Stimulated activated naive CD8-positive, alpha-beta T cell treated with anti-CD3 and anti-CD28 coated beads, Interleukin-15, Interleukin-2, amounts not matched to agents 100 U/mL and 50 U/mL, for 24 hours (primary cell): ENCODE measurements at regions not wholly inside any gene's neighbourhood (a gene's known extent, or its start where the extent isn't known, plus 50 kb on each side); places are given as distances from the start of the nearest gene placed in this dataset.

ENCODE experiments used
- ATAC-seq: fragments of 150-1000 bp; cut with Tn5 transposase; one replicate; pipeline ENCODE4 v1.10.0; 2021
- DNase-seq: peaks from one replicate; pipeline ENCODE4 v3.0.0; 2021

- ATAC-seq: no peak
- DNase-seq: no peak
These were observed 209.1 kb downstream of the CCDC59 start for GRCh38 chr12:82149045-82149444.

DNA sequence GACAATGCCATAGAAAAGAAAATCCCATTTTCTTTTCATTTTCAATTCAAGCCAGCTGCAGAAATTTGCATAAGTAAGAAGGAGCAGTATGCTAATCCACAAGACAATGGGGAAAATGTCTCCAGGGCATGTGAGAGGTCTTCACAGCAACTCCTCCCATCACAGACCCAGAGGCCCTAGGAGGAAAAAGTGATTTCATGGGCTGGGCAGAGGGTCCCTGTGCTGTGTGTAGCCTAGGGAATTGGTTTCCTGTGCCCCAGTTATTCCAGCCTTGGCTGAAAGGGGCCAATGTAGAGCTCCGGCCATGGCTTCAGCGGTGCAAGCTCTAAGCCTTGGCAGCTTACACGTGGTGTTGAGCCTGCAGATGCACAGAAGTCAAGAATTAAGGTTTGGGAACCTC is 211.4 kb downstream of the CCDC59 start:
- no peak for ATAC-seq
- no peak for DNase-seq

DNA sequence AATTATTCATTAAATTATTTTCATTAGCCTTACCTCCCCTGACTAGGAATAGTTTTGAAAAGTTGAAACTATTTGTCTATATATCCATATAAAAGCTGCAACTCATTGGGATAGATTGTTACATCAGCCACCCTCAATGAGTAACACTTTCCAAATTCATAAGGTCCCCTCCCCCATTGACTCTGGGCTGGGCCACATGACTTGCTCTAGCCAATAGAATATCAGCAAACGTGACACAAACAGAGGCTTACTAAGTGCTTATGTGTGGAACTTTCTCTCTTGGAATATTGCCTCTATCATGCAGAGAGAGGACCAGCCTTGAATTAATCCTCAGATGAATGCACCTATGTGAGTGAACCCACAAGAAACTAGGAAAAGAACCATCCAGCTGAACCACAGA is 213.7 kb downstream of the CCDC59 start:
- DNase-seq (no peak), ATAC-seq (no peak)

- no peak for DNase-seq
- ATAC-seq: no peak
These were observed 225.8 kb downstream of the CCDC59 start for GRCh38 chr12:82132390-82132789.

DNA sequence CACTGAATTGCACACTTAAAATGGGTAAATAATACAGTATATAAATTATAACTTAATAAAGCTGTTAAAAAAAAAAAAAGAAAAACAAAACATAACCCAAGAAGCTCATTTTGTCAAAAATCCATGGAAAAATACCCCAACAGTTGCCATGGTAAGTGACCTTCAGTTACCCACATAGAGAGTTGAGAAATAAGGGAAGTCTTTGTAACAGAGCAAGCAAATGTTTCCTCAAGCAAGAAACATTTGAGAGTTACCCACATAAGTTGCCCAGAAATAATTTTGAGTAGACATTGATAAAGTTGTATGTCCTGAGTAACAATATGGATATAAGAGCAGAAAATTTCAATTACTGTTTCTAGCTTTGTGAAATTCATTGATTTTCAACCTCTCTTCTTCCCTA is 227.4 kb downstream of the CCDC59 start:
- DNase-seq (no peak), ATAC-seq (no peak)

DNA sequence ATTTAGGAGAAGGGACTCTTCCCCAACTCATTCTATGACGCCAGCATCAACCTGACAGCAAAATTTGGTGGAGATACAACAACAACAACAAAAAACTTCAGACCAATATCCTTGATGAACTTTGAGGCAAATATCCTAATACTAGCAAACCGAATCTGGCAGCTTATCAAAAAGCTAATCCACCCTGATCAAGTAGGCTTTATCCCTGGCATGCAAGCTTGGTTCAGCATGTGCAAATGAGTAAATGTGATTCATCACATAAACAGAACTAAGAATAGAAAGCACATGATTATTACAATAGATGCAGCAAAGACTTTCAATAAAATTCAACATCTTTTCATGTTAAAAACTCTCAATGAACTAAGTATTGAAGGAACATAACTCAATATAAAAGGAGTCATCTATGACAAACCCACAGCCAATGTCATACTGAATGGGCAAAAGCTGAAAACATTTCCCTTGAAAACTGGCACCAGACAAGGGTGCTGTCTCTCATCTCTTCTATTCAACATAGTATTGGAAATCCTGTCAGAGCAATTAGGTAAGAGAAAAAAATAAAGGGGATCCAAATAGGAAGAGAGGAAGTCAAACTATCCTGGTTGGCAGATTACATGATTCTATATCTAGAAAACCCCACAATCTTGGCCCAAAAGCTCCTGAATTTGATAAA is 233.3 kb downstream of the CCDC59 start:
- ATAC-seq (no peak), DNase-seq (no peak)

DNA sequence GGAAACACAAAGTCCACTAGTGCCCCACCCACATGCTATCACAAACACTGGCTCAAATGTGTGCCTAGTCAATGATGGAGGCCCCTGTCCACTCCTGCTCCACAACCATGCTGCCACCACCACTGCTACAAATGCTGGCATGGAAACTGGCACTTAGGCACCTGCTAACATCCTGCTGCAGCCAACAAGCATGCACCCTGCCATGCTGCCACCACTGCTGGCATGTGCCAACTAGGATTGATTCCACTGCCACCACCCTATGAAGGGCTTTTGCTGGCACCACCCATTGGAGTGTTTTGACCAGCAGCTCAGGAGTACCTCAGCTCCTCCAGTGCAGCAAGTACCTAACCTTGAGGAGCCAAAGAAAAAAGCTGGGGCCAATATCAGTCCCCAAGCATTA is 236.6 kb downstream of the CCDC59 start:
- ATAC-seq (peak; percentile 14), DNase-seq (no peak)

GRCh38 chr12:82120901-82121300 is 237.3 kb downstream of the CCDC59 start:
- DNase-seq: no peak

GRCh38 chr12:82109243-82109642 is 248.9 kb downstream of the CCDC59 start:
- ATAC-seq (no peak), DNase-seq (no peak)

More at GRCh38 chr12:82120901-82121300, 237.3 kb downstream of the CCDC59 start:
- no peak for ATAC-seq

DNA sequence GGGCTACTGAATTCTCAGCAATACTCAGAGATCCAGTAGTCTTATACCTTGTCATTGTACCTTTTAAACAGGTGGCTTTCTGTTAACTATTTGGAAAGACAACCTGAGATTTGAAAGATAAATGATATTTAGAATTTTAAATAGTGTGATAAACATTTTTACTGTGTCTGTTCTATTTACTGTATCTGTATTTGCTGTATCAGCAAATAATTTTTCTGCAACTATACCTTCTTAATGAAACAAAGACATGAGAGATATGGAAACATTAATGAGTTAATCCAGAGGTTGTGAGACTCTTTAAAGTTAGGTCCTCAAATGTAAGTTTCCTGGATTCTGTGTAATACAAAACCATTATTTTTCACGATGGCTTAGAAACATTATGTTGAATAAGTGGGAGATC is 249.6 kb downstream of the CCDC59 start:
- ATAC-seq: no peak
- DNase-seq: no peak

DNA sequence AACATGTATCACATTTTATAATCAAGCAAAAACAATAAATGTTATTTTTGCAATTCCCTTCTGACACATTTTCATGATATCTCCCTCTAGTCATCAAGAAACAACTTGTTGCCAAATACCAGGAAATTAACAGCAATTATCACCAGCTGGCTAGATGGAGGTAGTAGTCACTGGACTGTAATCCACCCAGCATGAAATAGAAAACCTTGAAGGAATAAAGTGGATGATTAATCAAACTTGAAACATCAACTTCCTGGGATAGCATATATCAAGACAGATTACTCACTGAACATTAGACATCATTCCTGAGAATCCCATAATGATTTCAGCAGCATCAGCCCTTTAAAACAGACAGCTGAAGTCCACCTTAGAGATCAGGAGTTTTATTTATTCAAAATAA is 259.0 kb downstream of the CCDC59 start:
- no peak for DNase-seq
- no peak for ATAC-seq

- ATAC-seq: no peak
These were observed 260.3 kb downstream of the CCDC59 start for GRCh38 chr12:82097877-82098276.

GRCh38 chr12:82097438-82097837 is 260.7 kb downstream of the CCDC59 start:
- ATAC-seq (no peak), DNase-seq (no peak)

More at GRCh38 chr12:82097877-82098276, 260.3 kb downstream of the CCDC59 start:
- no peak for DNase-seq

DNA sequence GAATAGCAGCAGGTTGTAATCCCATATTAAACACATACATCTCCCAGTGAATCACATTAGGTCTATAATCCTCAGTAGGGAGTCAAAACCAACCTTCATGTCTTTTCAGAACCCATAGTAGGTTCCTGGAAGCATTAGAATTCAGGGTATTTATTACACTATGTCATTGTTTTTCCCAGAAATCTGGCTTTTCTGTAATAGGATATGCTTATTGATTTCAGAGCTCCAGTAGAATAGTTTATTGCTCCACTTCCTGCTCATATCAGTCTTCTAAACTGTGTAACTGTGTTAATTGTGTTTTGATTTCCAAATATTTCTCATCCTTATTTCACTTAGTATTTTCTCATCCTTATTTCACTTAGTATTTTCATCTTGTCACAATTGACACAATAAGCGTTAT is 268.0 kb downstream of the CCDC59 start:
- no peak for DNase-seq

GRCh38 chr12:82089369-82090121 is 268.6 kb downstream of the CCDC59 start:
- no peak for ATAC-seq
- DNase-seq: no peak

More for the DNA sequence above, 268.0 kb downstream of the CCDC59 start:
- no peak for ATAC-seq

- ATAC-seq: no peak
- no peak for DNase-seq
These were observed 275.7 kb downstream of the CCDC59 start for GRCh38 chr12:82082501-82082900.

DNA sequence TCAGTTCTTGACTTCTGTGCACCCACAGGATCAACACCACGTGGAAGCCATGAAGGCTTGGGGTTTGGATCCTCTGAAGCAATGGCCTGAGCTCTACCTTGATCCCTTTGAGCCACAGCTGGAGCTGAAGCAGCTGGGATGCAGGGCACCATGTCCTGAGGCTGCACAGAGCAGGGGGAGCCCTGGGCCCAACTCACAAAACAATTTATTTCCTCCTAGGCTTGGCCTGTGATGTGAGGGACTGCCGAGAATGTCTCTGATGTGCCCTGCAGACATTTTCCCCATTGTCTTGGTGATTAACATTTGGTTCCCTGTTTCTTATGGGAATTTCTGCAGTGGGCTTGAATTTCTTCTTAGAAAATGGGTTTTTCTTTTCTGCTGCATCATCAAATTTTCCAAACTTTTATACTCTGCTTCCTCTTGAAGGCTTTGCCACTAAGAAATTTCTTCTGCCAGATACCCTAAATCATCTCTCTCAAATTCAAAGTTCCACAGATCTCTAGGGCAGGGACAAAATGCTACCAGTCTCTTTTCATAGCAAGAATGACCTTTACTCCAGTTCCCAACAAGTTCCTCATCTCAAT is 288.2 kb downstream of the CCDC59 start:
- ATAC-seq (no peak), DNase-seq (no peak)

DNA sequence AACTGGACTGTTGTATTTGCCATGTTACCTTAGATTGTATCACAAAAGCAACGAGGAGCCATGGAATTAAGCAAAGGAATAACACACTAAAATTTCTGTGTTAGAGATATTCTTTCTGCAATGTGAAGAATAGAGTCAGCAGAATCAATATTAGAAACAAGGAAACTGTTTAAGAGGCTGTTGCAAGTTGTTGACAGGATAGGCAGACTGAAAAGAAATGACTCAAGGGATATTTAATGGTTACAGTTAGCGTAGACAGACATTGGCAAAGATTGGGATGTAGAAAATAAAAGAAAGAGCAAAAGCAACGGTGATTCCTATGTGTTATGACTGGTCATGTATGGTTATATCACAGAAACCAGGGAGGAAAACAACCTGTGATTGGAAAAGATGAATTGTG is 299.0 kb upstream of the PPFIA2 start:
- DNase-seq (no peak), ATAC-seq (no peak)

GRCh38 chr12:82057770-82058169 is 298.6 kb upstream of the PPFIA2 start:
- no peak for ATAC-seq

GRCh38 chr12:82055391-82055790 is 296.2 kb upstream of the PPFIA2 start:
- ATAC-seq (peak; percentile 23), DNase-seq (no peak)

More at GRCh38 chr12:82057770-82058169, 298.6 kb upstream of the PPFIA2 start:
- no peak for DNase-seq

- DNase-seq (no peak), ATAC-seq (no peak)
These were observed 295.4 kb upstream of the PPFIA2 start for GRCh38 chr12:82054566-82054965.

DNA sequence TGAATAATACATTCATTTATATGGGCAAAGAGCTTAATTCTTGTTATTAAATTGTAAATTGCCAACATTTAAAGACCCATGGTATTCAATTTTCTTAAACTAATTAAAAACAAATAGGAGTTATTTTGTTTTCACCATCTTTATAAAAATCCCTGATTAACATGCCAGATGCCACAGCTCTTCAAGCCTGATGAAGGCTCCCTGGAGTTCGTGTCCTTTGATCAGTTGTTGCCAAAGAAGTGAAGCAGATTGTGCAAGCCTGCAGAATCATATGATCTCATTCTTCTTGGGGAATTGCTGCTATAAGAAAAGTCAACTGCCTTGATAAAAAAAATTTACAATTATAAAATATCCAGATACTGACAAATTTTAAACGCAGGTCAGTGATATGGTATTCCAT is 288.3 kb upstream of the PPFIA2 start:
- ATAC-seq (no peak), DNase-seq (no peak)

- DNase-seq (no peak), ATAC-seq (no peak)
These were observed 282.0 kb upstream of the PPFIA2 start for GRCh38 chr12:82040987-82041743.
